HG03558 (cell line): ENCODE measurements at regions not wholly inside any gene's neighbourhood (a gene's known extent, or its start where the extent isn't known, plus 50 kb on each side); places are given as distances from the start of the nearest gene placed in this dataset.

Source experiments
- ATAC-seq: cut with Tn5 transposase; IDR thresholded peaks from one replicate; pipeline ENCODE4 v1.9.1; 2021; ENCODE audit warnings: moderate number of reproducible peaks; ENCODE audit not compliant: unreplicated experiment; ENCODE audit errors: extremely low read depth

DNA sequence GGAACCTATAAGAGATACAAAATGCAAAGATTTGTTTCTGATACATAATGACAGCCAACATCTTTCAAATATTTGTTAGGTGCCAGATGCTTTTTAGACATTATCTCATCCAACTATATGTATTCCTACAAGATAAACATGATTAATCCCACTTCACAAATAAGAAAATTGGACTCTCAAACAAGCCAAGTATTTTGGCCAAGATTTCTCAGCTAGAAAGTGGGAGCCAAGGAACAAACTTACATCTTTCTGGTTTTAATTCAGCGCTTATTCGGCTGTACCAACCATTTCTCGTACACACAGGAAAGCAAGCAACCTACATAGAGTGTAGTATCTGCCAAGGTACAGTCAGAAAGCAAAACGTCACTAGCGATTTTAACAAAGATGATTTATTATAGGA, 85.7 kb upstream of the SERP2 start:
- ATAC-seq = no peak

DNA sequence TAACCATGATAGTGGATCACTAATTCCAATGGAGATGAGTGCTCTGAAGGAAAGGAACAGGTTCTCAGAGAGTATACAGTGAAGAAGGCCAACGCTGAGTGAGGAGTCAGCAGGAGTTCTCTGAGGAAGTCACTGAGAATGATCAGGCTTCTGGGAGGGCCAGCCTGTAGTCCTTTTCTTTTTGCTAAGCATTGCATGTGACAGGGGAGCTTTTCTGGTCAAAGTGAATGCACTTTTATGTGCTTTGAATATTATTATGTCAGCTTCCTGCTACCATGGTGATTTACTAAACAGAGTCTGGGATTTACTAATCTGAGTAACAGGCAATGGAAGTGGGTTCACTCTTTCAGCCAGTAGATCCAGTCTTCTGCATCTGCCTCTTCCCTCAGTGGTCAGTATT, 81.1 kb upstream of the SERP2 start:
- ATAC-seq = no peak

DNA sequence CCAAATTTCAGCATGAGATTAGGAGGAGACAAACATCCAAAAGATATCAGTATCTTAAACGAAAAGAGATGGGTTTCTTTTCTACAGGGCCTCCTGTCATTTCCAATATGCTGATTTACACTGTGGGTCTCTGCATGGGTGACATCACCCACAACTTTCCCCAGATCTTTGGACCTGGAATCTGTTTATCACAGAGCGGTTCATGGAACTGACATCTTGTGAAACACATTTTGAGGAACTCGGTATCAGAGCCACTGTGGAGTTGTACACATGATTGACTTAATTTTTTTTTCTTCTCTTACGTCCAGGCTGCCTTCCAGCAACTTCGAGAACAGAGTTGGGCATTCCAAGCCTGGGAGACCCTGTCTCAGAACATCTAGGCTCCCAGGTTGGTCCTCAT, 80.2 kb upstream of the SERP2 start:
- ATAC-seq = no peak

DNA sequence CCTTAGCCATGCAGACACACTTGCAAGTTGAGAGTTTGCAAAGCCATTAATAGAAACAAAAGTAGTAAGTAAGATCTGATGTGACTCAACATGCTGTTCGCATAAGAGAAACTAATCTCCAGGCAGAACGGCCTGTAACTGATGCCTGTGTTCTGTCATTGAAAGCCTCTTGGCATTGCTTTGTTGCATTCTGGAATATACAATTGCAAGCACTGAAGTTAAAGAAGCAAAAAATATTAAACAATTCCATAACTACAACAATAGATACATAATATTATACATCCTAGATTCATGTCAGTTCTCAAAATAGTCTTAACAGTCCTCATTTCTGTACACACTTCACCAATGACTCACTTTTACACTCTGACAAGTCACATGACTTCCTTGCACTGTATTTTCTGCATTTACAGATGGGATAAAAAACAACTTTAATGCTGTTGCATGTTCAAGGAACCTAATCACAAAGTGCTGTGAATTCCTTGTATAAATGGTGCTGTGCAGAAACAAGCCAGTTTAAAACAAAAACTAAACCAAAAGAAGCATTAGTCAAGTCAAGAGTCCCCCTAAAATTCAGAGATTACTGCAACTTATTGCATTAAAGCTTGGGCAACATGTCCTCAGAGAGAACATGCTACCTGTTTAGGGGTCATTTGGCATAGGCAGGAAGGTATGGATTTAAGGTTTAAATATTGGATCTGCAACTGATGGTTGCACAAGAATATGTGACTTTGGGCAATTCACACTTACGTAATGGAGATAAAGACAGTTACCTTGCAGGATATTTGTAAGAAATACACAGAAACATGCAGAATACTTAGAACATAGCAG, 79.5 kb upstream of the SERP2 start:
- no peak for ATAC-seq

DNA sequence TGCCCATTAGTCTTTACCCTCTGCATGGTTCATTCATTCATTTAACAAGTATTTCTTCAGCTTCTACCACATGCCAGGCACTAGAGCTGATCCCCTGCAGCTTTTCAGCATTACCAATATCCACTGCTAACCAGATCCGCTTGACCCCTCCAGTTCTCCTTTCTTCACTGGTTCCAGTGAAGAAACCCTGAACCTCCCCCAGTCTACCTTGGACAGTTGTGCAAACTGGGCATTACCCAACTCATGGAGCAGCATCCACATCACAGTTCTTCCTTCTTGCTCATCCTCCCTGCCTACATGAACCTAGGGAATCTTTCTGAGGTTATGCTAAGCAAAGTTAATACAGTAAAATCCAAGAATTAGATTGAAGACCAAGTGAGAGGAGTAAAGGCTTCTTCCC, 78.7 kb upstream of the SERP2 start:
- no peak for ATAC-seq

DNA sequence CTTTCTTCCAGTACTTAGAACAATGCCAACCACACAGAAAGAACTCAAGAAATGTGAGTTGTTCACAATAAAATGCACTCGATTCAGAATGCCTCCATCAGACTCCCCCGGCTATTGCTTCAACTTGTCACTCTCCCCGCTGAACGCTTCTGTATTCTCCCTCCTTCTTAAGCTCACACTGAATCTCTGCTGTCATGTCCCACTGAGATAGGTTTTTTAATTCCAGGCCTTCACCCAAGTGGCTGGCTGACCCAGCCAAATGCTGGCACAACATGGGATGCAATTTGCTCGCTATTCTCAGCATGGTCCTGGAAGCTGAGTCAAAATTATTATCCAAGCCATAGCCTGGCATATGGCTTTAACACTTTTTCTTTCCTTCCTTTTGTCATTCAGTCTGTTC, 76.8 kb upstream of the SERP2 start:
- ATAC-seq = no peak

DNA sequence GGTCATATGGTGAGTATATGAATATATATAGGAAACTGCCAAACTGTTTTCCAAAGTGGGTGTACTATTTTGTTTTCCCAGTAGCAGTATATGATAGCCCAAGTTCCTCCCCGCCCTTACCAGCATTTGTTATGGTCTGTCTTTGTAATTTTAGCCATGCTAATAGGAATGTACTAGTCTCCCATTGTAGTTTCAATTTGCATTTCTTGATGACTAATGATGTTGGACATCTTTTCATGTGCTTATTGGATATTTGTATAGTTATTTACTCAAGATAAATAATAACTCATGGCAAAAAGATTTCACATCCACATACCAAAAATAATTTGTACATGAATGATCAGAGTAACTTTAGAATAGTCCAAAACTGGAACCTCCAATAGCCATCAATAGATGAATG, 75.3 kb upstream of the SERP2 start:
- no peak for ATAC-seq

DNA sequence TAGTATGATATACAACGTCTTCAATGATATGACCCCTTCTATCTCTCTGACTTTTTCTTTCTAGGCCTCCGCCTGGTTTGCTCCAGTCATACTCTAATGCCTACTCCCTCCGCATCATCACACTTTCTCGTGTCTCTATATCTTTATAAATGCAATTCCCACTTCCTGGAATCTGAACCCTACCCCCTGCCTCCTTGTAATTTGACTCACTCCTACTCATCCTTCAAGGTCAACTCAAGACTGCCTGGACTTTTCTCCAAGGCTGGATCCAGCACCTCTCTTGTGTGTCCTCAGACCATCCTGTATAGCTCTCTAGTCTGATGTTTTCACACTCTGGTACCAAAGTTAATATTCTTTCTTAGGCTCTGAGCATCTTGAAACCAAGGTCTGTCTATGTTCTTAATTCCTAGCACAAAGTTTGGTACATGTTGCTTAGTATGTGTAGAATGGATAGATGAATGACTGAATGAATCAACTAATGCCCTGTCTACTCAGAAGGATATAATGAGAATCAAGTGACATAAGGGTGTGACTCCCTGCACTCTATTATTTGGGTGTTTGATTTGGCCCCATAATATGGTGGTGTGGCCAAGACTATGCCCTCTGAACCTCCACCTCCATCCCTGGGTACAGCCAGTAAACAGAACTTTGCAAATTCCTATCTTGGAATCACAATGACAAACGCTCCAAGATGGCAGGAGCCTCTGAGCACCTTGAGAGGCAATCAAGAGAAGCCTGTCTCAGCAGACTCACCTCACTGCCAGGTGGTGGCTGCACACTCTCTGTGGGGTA, 74.3 kb upstream of the SERP2 start:
- ATAC-seq = no peak

DNA sequence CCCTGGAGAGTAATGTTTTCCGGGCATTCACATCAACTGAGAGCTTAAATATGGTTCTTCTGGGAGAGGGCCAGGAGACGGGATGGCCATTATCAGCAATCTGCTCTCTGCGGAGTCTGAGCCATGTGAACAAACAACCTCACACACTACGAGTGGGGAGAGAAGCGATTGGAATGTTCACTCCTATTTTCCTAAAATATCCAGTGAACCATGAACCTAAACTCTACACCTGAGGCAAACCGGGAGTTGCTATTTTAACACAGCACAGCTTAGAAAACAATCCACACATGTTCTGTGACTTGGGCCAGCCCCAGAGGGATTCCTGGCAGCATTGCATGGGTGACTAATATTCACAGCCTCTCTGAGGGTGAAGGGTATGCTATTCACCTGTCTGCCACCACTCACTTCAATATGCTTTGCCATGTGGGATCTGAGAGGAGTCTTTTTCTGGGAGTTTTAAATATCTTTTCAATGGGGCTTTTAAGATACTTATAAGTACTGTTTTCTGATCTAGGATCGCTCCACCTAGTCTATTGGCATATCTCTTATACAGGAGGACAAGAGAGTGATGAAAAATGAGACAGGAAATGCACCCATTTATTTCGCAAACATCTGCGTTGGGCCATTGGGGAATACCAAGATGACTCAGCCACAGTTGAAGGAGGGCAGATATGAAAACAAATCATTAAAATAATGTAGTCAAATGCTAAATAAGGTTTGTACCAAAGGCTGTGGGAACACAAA, 72.6 kb upstream of the SERP2 start:
- no peak for ATAC-seq

DNA sequence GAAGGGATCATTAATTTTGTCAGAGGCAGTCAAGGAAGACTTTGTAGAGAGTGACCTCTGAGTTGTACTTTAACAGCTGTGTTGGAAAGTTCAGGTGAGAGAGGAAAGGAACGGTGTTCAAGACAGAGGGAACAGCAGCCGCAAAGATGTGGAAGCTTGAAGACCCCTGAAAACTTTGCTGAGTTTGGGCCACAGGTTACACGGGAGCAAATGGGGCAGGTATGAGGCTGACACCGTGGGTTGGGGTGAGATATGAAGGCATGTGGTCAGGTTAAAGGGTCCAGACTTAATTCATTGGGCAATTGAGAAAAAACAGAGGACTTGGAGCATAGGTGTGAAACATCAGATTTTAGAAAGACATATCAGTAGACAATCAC, 72.0 kb upstream of the SERP2 start:
- ATAC-seq = no peak

DNA sequence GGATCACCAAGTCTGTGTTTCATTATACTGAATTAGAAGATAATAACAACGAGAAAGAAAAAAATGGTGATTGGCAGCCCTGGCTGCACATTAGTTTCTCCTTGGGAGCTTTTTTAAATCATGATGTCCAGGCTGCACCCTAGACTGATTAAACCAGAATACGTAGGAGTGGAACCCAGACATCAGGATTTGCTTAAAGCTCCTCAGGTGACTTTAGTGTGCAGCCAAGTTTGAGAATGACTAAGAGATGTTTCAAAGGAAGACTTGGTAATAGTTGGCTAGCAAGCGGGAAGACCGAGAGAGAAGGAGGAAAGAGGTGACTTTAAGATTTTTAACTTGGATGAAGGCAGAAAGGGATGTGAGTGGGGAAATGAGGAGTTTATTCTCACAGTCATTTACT, 71.4 kb upstream of the SERP2 start:
- no peak for ATAC-seq

DNA sequence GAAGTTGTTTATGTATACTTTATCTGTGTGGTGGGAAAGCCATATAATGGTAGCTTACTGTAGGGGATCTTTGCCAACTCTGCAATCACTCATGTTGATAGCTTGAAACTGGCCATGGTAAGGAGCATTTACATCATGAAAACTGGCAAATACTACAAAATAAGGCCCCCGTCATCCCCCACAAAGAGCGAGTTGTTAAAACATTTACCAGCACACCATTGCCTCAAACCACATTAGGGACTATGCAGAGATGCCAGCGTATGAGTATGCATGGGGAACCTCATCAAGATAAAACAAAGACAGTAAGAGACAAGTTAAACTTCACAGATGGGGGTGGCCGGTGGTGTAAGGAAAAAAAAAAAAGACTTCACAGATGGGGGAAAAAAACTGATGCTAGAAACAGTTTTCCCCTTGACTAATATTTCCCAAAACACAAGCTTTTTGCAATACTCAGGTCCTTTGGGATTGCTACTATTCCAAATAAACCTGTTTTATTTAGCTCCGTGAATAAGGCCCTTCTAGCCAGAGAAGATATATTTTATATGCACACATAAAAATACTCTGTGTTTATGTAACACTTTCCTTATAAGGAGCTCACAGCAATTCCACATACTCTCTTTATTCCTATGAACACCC, 70.6 kb upstream of the SERP2 start:
- ATAC-seq = no peak

DNA sequence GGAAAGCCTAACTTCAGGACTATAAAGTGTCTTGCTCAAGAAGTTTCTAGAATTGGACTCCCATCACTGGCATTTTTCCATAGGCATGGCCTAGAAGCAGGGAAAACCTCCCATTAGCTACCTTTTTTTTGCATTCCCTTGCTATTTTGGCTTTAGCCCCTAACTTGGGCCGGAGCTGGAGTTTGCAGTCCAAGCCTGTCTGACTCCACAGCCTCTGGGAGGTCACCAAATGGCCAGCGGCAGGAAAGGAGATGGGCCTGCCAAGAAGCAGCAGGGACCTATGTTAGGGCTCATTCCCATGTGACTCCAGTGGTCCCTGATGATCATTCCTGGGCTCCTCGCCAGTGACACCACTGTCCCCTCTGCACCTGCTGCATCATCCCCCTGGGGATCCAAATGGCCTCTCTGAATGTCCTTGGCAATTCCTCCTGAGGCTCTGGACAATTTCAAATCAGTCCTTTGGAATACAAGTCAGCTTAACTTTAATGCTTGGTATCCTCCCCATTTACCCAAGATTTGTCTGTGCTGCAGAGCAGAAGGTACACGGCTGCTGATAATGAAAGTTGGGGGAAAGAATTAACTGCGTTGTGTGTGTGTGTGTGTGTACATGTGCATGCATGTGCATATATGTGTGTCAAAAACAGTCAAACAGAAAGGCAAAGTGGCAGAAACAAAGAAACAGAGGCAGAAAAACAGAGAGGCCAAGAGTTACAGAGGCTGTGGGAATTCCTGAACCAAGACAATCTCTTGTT, 69.8 kb upstream of the SERP2 start:
- ATAC-seq = no peak

DNA sequence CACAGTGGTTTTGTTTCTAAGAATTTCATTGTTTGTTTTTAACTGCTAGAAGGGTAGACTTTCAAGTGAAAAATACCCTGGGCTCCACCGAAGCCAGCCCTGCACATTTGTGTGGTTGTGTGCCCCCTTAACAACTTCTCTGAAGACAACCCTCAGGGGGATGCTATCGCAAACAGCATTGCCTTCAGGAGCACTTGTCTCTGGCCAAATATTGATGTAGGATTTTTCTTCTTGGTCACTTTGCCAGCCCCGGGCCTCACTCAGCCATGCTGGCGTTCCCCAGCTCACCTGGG, 69.2 kb upstream of the SERP2 start:
- ATAC-seq = no peak

DNA sequence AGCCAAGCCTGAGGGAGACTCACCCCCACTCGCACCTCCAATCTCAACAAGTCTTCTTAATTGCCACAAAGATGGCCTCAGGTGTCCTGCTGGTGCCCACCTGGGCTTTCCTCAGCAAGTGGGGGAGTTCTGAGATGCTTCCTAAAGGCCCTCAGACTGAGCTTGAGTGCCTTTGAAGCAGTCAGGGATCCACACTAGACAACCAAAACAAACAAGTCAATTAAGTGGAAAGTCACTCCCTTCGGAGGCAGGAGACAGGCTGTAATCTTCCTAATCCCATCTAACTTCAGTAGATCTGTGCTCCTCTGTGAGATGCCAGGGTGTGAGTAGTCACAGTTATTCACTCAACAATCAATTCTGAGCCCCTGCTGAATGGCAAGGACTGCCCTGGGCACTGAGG, 68.3 kb upstream of the SERP2 start:
- ATAC-seq = no peak

DNA sequence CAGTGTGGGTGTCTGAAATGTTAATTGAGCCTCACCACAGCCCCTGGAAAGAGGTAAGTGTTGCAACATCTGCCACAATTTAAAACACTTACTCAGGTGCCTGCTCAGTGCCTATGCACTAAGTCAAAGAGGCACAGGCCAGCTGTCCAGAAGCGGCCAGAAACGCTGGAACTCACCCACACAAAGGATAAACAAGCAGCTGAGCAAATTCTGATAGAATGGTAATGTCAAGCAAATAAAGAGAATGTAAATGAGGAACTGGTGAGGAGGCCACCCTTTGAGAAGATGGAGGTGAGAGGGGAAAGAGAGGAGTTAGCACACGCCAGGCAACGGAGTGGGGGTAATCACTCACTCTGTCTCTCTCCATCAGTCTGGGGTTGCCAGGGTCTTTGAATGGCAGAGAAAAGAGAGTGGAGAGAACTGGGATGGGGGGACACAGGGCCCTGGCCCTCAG, 67.7 kb upstream of the SERP2 start:
- ATAC-seq = no peak

DNA sequence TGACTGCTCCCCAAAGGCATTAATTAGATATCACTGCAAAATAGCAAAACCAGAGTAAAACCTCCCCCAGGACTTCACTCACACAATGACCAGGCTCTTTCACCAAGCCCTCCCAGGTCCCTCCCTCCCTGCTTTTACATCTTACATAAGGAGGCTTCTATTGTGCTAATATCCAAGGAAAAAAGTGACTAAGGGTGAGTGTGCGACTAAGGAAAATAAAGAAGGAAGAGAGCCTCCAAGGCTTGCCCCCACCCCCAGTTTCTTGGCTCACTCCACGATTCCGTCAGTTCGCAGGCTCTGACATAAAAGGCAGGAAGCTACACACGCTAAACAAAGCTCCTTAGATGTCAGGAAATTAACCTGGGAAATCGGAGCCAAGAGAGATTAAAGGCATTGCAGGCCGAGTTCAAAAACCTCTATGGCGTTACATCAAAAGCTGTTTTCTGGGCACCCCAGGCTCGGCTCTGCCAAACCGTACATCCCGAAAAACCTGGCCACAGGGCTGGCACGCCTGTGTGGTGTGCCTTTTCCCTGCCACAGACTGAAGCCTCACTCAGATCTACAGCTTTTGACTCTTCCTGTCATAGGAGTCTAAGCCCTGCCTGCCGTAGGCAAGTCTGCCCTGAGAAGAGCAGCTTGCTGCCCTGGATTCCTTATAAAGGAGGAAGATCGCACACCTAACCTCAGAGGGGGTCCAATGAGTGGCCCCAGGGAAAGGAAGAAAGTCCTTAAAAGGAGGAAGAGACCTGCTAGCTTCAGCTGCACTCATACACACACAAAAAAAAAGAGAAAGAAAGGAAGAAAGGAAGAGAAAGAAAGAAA, 67.0 kb upstream of the SERP2 start:
- no peak for ATAC-seq

DNA sequence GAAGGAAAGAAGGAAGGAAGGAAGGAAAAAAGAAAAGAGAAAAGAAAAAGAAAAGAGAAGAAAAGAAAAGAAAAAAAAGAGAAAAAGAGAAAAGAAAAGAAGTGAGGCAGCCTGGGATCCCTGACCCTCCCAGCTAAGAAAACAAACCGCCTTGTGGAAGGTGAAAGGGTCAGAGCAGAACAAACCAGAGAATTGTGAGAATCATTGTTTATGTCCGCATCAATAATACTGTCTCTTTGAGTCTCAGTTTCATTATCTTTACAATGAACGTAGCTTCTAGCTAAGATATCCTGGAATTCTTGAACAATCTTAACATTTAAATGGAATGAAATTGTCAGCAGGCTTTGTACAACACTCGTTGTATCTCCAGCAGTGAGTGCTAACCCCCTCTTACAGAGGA, 66.4 kb upstream of the SERP2 start:
- no peak for ATAC-seq

DNA sequence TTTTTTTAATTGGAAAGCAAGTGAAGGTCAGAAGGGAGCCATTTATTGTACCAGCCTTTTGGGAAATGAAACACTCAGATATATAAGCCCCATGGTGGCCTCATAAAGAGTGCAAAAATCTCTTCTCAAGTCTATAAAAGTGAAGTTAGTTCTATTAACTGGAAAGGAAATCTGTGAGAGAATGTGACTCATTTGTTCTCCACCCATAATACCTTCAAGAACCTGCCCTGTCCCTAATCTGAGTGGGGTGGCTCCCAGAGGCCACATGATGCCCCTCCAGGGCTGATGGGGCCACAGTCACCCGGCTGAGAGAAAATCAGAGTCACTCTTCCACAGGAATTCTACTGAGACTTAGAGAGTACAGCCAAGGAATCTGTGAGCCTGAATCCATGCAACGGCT, 65.8 kb upstream of the SERP2 start:
- ATAC-seq = no peak
